ENCODE measurements at regions not wholly inside any gene's neighbourhood (a gene's known extent, or its start where the extent isn't known, plus 50 kb on each side); places are given as distances from the start of the nearest gene placed in this dataset.
A peak's percentile ranks its signal among the peaks of the same experiment; 100 is the strongest.
"Not testable (repeated sequence)": the region's sequence is repeated elsewhere in the genome, so short reads cannot be mapped to it uniquely, and the experiment has no call there.

DNA sequence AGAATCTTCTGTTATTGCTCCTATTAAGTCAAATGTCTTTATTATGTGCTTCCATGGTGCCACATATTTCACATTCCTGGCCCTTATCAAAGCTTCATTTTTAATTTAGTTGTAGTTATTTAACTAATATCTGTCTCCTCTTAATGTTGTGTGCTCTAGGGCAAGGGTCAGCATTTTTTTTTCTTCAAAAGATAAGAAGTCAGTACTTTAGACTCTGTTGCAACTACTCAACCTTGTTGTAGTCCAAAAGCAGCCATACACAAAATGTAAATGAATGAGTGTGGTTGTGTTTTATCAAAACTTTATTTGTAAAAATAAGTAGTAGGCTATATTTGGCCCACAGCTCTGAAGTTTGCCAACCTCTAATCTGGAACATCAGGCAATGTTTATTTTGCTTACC, 394.7 kb upstream of the CBLB start:
- DNase-seq (ENCODE audit: low read depth) = no peak

DNA sequence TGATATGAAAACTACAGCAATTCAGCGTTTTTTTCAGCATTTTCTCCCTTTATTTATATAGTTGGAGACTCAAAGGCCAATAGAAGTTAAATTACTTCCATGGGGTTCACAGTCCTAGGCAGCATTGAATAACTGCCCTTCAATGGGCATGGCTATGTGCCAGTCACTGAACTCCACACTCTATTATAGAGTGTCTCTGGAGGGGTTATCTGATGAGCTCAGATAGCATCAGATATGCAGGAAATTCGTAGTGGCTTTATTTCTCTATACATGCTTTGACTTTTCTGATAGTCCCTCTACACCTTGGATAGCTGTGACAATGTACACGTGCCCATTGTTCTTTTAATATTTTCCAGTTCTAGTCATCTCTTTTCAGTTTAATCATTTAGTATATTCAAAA, 396.9 kb upstream of the CBLB start:
- DNase-seq (ENCODE audit: low read depth) = no peak

DNA sequence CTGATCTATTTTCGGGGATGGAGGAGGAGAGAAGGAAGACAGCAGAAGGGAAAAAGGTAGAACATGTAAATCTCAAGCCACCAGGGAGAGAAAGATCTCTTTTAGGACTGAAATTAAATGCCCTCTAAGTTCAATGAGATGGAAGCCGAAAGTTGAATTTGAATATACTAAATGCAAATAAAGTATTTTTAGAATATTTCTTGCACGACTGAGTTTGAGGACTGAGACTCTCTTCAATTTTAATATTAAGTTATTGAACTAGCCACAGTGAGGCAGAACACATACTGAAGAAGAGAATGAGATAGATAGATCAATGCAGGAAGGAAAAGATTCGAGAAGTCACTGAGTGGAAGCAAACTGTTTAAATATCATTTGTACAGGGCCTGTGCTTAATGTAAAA, 399.9 kb upstream of the CBLB start:
- no peak for DNase-seq (ENCODE audit: low read depth)

DNA sequence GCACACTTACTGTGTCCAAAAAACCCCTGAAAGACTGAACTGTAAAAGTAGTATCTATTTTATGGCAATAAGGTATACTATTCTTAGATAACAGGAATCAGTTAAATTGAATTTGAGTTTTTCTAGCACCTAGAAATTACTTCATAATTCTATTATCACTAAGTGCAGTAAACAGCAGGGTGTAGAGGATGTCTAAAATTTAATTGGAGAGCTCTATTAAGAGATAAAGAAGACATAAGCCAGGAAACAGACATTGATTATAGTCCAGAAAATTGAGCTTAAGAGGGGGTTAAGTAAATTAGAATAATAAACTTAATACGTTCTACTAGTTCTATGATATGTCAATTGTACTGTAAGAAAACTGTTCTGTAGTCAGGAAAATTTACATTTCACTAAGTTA, 403.5 kb upstream of the CBLB start:
- no peak for DNase-seq (ENCODE audit: low read depth)

DNA sequence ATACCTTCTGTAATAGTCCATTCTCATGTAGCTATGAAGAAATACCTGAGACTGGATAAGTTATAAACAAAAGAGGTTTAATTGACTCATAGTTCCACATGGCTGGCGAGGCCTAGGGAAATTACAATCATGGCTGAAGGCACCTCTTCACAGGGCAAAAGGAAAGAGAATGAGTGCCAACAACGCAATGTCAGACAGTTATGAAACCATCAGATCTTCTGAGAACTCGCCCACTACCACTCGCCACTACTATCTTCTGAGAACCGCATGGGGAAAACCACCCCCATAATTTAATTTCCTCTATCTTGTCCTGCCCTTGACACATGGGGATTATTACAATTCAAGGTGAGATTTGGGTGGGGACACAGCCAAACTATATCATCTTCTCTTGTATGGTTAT, 406.8 kb upstream of the CBLB start:
- peak; percentile 2 for DNase-seq (ENCODE audit: low read depth)

DNA sequence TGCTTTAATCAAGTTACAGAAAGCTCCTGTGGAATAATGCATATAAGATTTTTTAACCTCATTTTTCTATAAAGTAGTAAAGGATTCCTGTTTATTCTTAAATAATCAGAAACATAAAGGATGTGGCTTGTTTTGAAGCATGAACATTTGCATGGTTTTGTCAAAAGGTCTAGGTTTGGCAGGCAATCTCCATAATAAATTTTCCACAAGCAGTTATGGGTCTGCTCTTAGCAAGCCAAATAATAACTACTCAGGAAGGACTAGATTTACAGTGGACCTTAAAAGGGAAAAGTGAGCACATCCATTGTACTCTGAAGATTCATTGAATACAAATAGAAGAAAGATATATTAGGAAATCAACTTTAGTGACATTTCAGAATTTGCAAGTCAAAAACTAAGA, 407.3 kb upstream of the CBLB start:
- DNase-seq (ENCODE audit: low read depth) = no peak

DNA sequence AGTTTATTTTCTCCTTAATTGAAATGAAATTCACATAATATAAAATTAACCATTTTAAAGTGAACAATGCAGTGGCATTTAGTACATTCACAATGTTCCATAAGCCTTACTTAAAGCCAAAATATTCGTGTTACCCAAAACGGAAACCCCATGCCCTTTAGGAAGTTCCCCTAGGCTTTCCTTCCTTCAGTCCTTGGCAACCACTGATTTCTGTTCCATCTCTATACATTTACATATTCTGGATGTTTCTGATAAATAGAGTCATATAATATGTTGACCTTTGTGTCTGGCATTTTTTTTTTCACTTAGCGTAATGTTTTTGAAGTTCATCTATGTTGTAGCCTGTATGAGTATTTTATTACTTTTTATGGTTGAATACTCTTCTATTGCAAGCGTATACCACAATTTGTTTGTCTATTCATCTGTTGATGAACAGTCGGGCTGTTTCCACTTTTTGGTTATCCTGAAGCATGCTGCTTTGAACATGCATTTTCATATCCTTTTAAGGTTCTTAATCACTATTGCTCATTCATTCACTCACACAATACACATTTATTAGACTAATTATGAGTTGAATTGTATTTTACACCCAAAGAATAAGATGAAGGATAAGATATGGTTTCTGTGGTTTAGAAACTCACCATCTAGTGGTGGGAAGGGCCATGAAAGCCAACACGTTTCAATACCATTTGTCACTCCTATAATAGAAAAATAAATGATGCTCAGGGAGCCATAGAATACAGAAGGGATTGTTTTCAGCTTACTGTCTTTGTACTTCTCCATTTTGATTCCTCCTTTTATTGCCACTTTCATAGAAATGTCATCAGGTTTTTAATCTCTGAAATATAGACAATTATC, 408.2 kb upstream of the CBLB start:
- no peak for DNase-seq (ENCODE audit: low read depth)

DNA sequence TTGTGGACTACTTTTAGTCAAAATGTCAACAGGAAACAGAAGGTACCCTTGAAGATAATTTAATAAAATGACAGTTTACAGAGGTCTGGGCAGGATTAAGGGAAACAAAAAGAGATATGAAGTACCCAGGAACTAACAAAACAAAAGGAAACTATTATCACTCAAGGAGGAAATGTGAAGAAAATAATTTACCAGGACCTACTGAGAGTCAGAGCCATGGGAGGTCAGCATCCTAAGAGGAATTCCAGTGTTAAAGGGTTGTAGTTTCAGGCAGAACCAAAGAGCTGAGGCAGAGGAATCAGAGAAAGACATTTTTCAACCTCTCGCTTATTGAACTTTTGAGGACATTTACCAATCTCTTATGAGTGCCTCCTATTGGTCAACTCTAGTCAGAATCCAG, 408.9 kb upstream of the CBLB start:
- no peak for DNase-seq (ENCODE audit: low read depth)

DNA sequence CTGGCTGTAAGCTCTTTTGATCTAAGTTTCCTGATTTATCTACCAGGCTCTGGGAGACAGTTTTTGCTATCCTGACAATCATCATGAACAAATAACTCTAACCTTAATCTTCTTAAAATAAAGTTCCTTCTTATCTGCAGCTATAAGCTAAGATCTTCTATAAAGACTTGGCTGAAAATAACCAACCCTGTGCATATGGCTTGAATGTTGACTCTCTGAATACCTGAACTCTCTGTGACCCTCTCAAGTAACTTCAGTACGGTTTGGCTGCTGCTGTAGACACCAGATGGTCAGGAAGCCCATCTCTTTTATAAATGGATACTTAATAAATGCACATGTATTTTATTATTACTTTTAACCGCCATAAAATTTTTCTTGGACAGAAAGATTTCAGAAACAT, 412.4 kb upstream of the CBLB start:
- no peak for DNase-seq (ENCODE audit: low read depth)

DNA sequence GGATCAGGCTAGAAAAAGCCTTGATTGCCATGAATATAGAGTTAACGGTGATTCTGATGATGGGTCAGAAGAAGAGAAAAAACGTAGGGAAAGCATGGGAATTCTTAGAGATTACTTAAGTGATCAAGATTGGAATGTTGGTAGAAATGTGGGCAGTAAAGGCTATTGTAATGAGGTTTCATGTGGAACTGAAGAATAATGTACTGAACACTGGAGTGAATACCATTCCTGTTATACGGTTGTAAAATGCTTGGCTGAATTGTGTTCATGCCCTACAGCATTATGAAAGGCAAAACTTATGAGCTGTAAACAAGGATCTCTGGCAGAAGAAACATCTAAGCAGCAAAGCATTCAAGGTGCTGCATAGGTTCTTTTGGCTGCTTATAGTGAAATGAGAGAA, 414.1 kb upstream of the CBLB start:
- no peak for DNase-seq (ENCODE audit: low read depth)

DNA sequence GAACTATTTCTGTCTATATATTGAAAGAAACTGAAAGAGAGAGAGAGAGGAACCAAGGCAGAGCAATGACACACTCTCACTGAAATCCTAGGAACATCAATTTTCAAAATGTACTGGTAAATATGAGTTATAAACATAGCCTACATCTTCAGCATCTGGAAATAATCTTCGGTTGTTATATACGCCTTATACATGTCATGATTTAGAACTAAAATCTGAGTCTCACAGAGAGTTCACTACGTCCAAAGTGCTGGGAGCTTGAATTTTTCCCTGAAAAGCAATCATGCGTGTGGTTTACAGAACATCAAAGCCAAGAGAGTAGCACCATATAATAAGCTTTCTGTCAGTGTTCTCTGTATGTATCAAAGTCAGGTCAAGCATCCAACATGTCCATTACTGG, 420.0 kb upstream of the CBLB start:
- DNase-seq (ENCODE audit: low read depth) = no peak

DNA sequence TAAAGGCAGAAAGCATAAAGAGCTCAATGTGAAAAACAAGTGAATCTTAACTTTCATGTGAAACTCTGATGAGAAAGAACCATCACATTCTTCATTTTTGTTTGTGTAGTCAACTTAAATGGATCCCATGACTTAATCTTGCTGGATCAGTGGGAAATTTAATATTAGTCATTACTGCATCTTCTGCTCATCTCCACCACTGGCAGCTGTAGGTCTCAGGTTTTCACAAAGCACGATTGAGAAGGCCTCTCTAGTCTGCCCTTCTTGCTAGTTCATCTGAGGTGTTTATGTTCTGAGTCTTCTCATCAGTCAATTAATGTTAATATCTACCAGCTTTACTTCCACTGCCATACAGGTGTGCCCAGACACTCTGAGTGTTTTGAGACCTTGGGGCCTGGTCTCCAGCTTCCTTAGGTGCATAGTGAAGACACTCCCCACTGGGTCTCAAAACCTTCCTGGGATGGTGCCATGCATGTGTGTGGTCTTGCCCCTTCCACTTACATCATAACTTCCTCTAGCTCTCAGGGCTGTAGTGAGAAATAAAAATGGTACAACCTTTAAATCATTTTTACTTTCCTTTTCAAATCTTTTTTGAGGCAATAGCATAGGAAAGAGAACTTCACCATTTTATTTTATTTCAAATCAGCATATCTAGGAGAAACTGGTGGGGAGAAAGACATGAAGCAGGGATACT, 421.6 kb upstream of the CBLB start:
- no peak for DNase-seq (ENCODE audit: low read depth)

DNA sequence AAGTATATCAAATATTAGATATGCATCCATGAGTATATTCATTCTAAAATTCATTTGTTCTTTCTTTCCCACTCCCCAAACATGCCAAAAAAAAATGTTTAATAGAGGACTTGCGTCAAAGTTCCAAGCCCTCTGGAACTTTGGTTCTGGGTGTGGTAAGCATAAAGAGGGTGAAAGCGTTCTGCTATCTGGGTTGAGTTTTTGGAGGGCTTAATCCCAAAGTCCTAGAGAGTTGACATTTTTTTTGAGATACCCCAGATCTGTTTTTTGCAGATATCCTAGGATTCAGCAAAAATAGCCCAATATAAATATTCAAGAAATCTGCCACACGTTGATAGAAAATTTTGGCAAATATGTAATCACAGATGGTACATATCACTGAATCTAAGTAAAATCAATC, 424.3 kb upstream of the CBLB start:
- no peak for DNase-seq (ENCODE audit: low read depth)

DNA sequence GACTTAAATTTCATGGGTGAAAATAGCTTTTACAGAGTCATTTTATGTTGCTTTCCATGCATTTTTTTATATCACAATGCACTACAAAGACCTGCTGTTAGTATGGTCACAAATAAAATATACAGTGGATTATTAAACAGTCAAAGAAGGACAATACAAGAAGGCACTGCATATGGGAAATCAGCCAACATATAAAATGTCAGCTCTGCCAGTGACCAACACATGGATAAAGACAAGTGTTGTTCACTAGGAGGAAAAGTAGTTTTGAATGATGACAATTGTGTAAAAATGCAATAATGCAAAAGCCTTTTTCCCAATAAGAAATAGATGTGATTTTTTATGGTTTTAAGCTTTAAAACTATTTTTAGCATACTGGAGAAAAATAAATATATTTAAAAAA, 425.3 kb upstream of the CBLB start:
- no peak for DNase-seq (ENCODE audit: low read depth)

DNA sequence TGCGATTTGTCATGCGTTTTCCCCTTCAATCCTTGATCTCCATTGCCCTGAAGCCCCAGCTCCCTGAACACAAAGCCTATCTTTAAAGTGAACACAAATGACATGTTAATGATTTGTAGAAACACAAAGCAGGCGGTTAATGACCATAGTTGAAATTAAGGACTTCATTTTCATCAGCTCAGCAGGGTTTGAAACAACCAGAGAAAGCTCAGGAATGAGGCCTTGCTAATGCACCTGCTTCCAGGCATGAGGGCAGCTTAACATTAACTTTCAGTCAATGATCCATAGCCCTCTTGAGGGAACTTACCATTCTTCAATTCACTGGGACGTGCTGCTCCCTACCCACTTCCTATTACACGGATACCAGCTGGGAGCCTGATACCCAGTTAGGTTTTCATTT, 427.2 kb upstream of the CBLB start:
- DNase-seq (ENCODE audit: low read depth) = no peak

DNA sequence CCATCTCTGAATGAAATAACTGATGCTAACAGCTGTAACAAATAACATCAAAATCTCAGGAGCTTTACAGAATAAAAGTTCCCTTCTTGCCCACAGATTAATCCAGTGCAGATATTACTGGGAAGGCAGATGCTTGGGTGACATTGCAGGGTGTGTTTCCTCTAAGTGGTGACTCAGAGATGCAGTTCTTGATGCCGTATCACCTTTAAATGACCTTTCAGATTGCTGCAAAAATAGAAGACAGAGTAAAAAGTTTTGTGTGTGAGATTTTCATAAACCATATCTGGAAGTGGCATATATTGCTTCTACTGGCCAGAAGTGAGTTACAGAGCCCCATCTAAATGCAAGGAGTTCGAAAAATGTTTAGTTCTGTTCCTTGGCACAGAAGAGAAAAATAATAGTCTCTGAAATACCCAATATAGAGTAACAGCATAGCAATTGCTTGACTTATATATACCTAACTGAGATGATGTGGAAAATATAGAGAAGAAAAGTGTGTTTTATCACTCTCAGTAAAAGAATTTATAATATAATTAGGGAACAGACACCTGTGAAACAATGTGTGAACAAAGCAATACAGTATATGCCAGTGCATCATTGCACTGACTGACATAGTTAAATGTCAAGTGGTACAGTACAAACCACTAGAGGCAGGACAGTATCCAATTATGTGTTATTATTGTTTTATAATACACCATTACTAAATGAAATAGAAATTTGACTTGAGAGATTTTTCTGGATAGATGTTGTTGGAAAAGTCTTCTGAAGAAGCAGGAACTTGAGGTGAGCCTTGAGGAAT, 430.7 kb upstream of the CBLB start:
- DNase-seq (ENCODE audit: low read depth) = no peak

DNA sequence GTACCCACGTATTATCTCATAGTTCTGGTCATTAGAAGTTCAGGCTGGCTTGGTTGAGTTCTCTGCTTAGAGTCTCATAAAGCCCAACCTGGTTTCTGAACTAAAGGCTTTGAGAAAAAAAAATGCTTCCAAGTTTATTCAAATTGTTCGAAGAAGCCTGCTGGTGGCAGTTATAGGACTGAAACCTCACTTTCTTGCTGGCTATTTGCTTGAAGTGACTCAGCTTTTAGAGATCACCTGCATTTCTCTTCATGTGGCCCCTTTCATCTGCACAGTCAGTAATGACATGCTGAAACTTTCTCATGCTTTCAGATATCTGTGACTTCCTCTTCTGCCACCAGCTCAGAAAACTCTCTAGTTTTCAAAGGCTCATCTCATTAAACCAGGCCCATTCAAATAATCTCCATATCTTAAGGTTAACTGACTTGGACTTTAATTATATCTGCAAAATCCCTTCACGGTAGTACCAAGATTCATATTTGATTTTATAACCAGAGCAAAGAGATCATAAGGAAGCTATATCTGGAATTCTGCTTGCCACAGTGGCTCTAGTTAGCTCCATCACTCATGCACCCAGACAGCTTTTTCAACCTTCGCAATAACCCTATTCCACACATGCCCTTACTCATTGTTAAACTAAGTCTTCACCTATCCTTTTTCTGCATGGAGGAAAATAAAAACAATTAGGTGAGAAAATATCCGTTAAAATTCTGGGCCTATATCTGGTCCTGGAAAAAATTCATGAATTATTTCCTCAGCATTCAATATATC, 433.8 kb upstream of the CBLB start:
- DNase-seq (ENCODE audit: low read depth) = no peak

DNA sequence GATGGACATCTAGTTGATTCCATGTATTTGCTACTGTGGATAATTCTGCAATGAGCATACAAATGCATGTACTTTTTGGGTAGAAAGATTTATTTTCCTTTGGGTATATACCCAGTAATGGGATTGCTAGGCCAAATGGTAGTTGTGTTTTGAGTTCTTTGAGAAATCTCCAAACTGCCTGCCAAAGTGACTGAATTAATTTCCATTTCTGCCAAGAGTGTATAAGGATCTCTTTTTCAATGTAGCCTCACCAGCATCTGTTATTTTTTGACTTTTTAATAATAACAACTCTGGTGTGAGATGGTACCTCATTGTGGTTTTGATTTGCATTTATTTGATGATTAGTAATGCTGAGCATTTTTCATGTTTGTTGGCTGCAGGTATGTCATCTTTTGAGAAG, 435.0 kb upstream of the CBLB start:
- no peak for DNase-seq (ENCODE audit: low read depth)

DNA sequence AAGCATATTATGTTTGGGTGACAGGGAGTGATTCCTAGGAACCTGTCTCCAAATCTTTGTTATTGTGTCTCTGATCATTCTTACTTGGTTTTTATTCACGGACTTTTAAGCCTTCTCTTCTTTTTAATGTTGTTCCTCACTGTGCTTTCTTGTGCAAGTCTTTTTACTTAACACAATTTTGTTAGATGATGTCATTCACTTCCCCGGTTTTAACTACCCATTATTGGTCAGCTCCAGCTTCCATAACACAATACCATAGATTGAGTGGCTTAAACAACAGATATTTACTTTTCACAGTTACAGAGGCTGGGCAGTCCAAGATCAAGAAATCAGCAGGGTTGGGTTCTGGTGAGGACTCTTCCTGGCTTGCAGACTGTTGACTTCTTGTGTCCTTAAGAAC, 436.3 kb upstream of the CBLB start:
- DNase-seq (ENCODE audit: low read depth) = no peak

DNA sequence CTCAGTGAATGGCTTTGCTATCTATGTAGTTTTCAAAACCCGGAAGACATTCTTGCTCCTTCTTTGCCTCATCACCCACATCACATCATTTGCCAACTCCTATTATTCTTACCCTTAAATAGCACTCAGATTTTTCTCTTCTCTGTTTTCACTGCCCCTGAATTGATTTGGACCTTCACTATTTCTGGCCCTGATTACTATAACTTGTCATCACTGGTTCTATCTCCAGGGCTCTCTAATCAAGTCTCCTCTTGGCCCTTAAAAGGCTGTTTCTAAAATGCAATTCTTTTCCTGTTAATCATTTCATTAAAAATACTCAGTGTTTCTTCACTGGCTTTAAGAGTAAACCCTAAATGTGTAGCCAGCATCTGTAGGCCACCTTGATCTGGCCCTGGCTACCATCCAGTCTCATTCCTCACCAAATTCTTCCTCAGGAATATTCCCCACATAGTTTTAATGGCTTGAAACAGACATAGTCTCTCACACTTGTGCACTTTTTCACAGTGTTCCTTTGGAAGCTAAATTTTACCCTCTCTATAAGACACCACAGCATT, 437.1 kb upstream of the CBLB start:
- no peak for DNase-seq (ENCODE audit: low read depth)

DNA sequence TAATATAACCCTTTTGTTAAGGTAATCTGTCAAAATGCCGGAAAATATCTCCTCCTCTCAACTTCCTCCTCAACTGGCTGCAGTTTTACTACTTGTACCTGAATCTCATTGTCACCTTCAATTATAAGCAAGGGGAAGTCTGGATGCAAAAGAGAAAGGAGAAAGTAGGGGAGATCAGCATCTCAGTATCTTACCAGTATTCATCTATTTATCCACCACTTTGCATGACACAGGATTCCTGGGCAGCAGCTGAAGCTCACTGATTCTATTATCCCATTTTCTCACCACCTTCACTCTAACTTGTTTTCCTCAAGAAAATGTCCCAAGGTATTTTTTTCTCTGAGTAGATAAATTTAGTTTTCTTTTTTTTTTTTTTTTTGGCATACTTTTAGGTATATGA, 440.5 kb upstream of the CBLB start:
- DNase-seq (ENCODE audit: low read depth) = no peak

DNA sequence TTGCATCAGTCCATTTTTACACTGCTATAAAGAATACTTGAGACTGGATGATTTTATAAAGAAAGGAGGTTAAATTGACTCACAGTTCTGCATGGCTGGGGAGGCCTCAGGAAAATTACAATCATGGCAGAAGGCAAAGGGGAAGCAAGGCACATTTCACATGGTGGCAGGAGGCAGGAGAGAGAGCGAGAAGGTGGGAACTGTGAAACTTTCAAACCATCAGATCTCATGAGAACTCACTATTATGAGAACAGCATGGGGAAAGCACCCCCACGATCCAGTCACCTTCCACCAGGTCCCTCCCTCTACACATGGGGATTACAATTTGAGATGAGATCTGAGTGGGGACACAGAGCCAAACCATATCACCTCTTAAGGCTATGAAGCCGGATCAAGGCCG, 441.0 kb upstream of the CBLB start:
- DNase-seq (ENCODE audit: low read depth) = not testable (repeated sequence)

All from stimulated activated CD8-positive, alpha-beta memory T cell treated with anti-CD3 and anti-CD28 coated beads, Interleukin-4, amount 100 ng/mL, for 24 hours (primary cell).